ENCODE measurements at regions not wholly inside any gene's neighbourhood (a gene's known extent, or its start where the extent isn't known, plus 50 kb on each side); places are given as distances from the start of the nearest gene placed in this dataset.

- no peak for DNase-seq
These were observed 1423.6 kb downstream of the AACS start for GRCh38 chr12:126488806-126489205.

GRCh38 chr12:126492181-126492580 lies 1426.9 kb downstream of the AACS start:
- DNase-seq = no peak

- no peak for DNase-seq
These were observed 1428.3 kb downstream of the AACS start for GRCh38 chr12:126493366-126494108.

GRCh38 chr12:126496201-126496600 lies 1431.0 kb downstream of the AACS start:
- DNase-seq = no peak

- no peak for DNase-seq
These were observed 1441.4 kb downstream of the AACS start for GRCh38 chr12:126506426-126507182.

- no peak for DNase-seq
These were observed 1442.0 kb downstream of the AACS start for GRCh38 chr12:126507231-126507630.

- DNase-seq = no peak
These were observed 1444.3 kb downstream of the AACS start for GRCh38 chr12:126509572-126509971.

- no peak for DNase-seq
These were observed 1445.4 kb downstream of the AACS start for GRCh38 chr12:126510630-126511029.

GRCh38 chr12:126512916-126513913 lies 1448.0 kb downstream of the AACS start:
- DNase-seq = no peak

GRCh38 chr12:126518596-126519200 lies 1453.5 kb downstream of the AACS start:
- DNase-seq = no peak

- no peak for DNase-seq
These were observed 1454.6 kb downstream of the AACS start for GRCh38 chr12:126519833-126520232.

- DNase-seq = no peak
These were observed 1458.7 kb downstream of the AACS start for GRCh38 chr12:126523891-126524290.

- no peak for DNase-seq
These were observed 1469.3 kb downstream of the AACS start for GRCh38 chr12:126534495-126534894.

GRCh38 chr12:126534942-126535341 lies 1469.7 kb downstream of the AACS start:
- no peak for DNase-seq

- no peak for DNase-seq
These were observed 1470.7 kb downstream of the AACS start for GRCh38 chr12:126535971-126536370.

- DNase-seq = no peak
These were observed 1472.8 kb downstream of the AACS start for GRCh38 chr12:126537961-126538530.

GRCh38 chr12:126538888-126539287 lies 1473.7 kb downstream of the AACS start:
- no peak for DNase-seq

- no peak for DNase-seq
These were observed 1480.2 kb downstream of the AACS start for GRCh38 chr12:126545411-126545810.

GRCh38 chr12:126547905-126548304 lies 1482.7 kb downstream of the AACS start:
- DNase-seq = no peak

- no peak for DNase-seq
These were observed 1486.6 kb downstream of the AACS start for GRCh38 chr12:126551869-126552268.

GRCh38 chr12:126554625-126555024 lies 1489.4 kb downstream of the AACS start:
- DNase-seq = no peak

- DNase-seq = no peak
These were observed 1492.4 kb downstream of the AACS start for GRCh38 chr12:126557659-126558058.

All from GF-D8 (cell line).